Liver (tissue), 8 donors: ENCODE measurements at regions not wholly inside any gene's neighbourhood (a gene's known extent, or its start where the extent isn't known, plus 50 kb on each side); places are given as distances from the start of the nearest gene placed in this dataset.

Experiments used
- DNase-seq: peaks from one replicate; pipeline ENCODE4 v3.0.0-alpha.2; 2017; ENCODE audit warnings: low spot score
- H3K27ac ChIP-seq, 2 donors: one replicate each; pipeline ENCODE4 v1.7.0; 2013; ENCODE audit warnings: inconsistent platforms in 2 of 2, low read length in 2 of 2, control low read depth in 1 of 2, low read depth in 1 of 2, mild to moderate bottlenecking in 1 of 2
- H3K27me3 ChIP-seq, 4 donors: one replicate each; pipeline versions ENCODE4 v1.6.1 to v1.7.0; 2013; ENCODE audit warnings: low read length in 3 of 4, inconsistent platforms in 1 of 4, mild to moderate bottlenecking in 1 of 4, moderate library complexity in 1 of 4; ENCODE audit not compliant: control insufficient read depth in 4 of 4, insufficient read depth in 4 of 4
- H3K36me3 ChIP-seq, 4 donors: one replicate each; pipeline versions ENCODE4 v1.6.1 to v1.7.0; 2013; ENCODE audit warnings: low read length in 3 of 4, mild to moderate bottlenecking in 3 of 4, low read depth in 1 of 4, moderate library complexity in 1 of 4; ENCODE audit not compliant: control insufficient read depth in 4 of 4, insufficient read depth in 3 of 4
- H3K4me1 ChIP-seq, 4 donors: one replicate each; pipeline versions ENCODE4 v1.6.1 to v1.7.0; 2013; ENCODE audit warnings: low read length in 3 of 4, mild to moderate bottlenecking in 3 of 4, moderate library complexity in 1 of 4; ENCODE audit not compliant: control insufficient read depth in 4 of 4, insufficient read depth in 4 of 4
- H3K4me3 ChIP-seq, 3 donors: one replicate each; pipeline versions ENCODE4 v1.6.1 to v1.7.0; 2013; ENCODE audit warnings: low read length in 3 of 3, control low read depth in 1 of 3, low read depth in 1 of 3, mild to moderate bottlenecking in 1 of 3
- H3K9ac ChIP-seq, 2 donors: one replicate each; pipeline ENCODE4 v1.7.0; 2013; ENCODE audit warnings: low read length in 2 of 2, mild to moderate bottlenecking in 2 of 2, moderate library complexity in 2 of 2, control low read depth in 1 of 2, low read depth in 1 of 2
- H3K9me3 ChIP-seq, 4 donors: one replicate each; pipeline versions ENCODE4 v1.6.1 to v1.7.0; 2013; ENCODE audit warnings: low read length in 3 of 4; ENCODE audit not compliant: control insufficient read depth in 4 of 4
- ATF3 ChIP-seq: IDR thresholded peaks from 2 replicates; pipeline ENCODE4 v1.6.1; 2016; ENCODE audit warnings: antibody characterized with exemption
- CTCF ChIP-seq: fragments of 150-350 bp; IDR thresholded peaks from 2 replicates; pipeline ENCODE4 v1.5.1; 2017; ENCODE audit warnings: improper control_type of control experiment, low read depth, low read length; ENCODE audit not compliant: missing input control
- EGR1 ChIP-seq, 2 donors: IDR thresholded peaks; 2 replicates each; pipeline ENCODE4 v1.6.1; 2016 to 2018; ENCODE audit warnings: antibody characterized with exemption in 2 of 2, low read depth in 2 of 2
- FOXA1 ChIP-seq: IDR thresholded peaks from 2 replicates; pipeline ENCODE4 v1.6.1; 2016; ENCODE audit warnings: antibody characterized with exemption
- FOXA2 ChIP-seq: IDR thresholded peaks from 2 replicates; pipeline ENCODE4 v1.6.1; 2016; ENCODE audit warnings: antibody characterized with exemption
- GABPA ChIP-seq, 2 donors: IDR thresholded peaks in 1 of 2; conservative IDR thresholded peaks in 1 of 2; 2 replicates each; pipeline ENCODE4 v1.6.1; 2016; ENCODE audit warnings: antibody characterized with exemption in 2 of 2, mild to moderate bottlenecking in 1 of 2, moderate library complexity in 1 of 2
- HNF4A ChIP-seq, 2 donors: conservative IDR thresholded peaks; 2 replicates each; pipeline ENCODE4 v1.6.1; 2016; ENCODE audit warnings: antibody characterized with exemption in 2 of 2, mild to moderate bottlenecking in 2 of 2
- HNF4G ChIP-seq: IDR thresholded peaks from 2 replicates; pipeline ENCODE4 v1.6.1; 2016; ENCODE audit warnings: antibody characterized with exemption
- JUND ChIP-seq, 2 donors: IDR thresholded peaks; 2 replicates each; pipeline ENCODE4 v1.6.1; 2016; ENCODE audit warnings: antibody characterized with exemption in 2 of 2
- NR2F2 ChIP-seq: IDR thresholded peaks from 2 replicates; pipeline ENCODE4 v1.6.1; 2016; ENCODE audit warnings: antibody characterized with exemption
- RAD21 ChIP-seq, 2 donors: IDR thresholded peaks; 2 replicates each; pipeline ENCODE4 v1.6.1; 2016; ENCODE audit warnings: antibody characterized with exemption in 2 of 2, mild to moderate bottlenecking in 2 of 2
- RXRA ChIP-seq, 2 donors: IDR thresholded peaks; 2 replicates each; pipeline ENCODE4 v1.6.1; 2017 to 2018; ENCODE audit warnings: antibody characterized with exemption in 2 of 2, mild to moderate bottlenecking in 1 of 2
- SP1 ChIP-seq: IDR thresholded peaks from 2 replicates; pipeline ENCODE4 v1.6.1; 2018; ENCODE audit warnings: antibody characterized with exemption, mild to moderate bottlenecking
- TAF1 ChIP-seq: conservative IDR thresholded peaks from 2 replicates; pipeline ENCODE4 v1.6.1; 2016; ENCODE audit warnings: antibody characterized with exemption, mild to moderate bottlenecking
- YY1 ChIP-seq: IDR thresholded peaks from 2 replicates; pipeline ENCODE4 v1.6.1; 2016; ENCODE audit warnings: antibody characterized with exemption, mild to moderate bottlenecking
- ZBTB33 ChIP-seq: IDR thresholded peaks from 2 replicates; pipeline ENCODE4 v1.6.1; 2016; ENCODE audit warnings: antibody characterized with exemption
- WGBS: extraction: QIAGEN DNeasy Blood & Tissue Kit; methylation state at CpG from one replicate; pipeline ENCODE4 v1.1.7; 2013; 5-methylcytosine and 5-hydroxymethylcytosine counted together
- TF ChIP-seq, protein P1 (sequence below): IDR thresholded peaks from 2 replicates; pipeline ENCODE4 v1.6.1; 2016; ENCODE audit warnings: antibody characterized with exemption, mild to moderate bottlenecking
- donor health status: healthy.
- donor health status: healthy.
- donor health status: healthy.
- donor health status: healthy.
- donor health status: healthy.

- Histone ChIP-seq H3K9me3 (peaks cover 0 to 5% (median under 1%) of the 10 kb centered on the region in 4 donors), H3K4me3 (no peak overlapping the region), H3K9ac (no peak overlapping the region), H3K27me3 (peaks cover 0 to 5% (median 2%) of the 10 kb centered on the region in 4 donors), H3K27ac (no peak overlapping the region), H3K4me1 (no peaks in the 10 kb centered on the region), H3K36me3 (no peaks in the 10 kb centered on the region)
- TF ChIP-seq FOXA1 (no peak), HNF4G (no peak), EGR1 (IDR thresholded peaks at IDR 0.05; ENCODE audit: low read depth in 2 of 2) (no peak), RAD21 (IDR thresholded peaks at IDR 0.05) (no peak), NR2F2 (no peak), YY1 (no peak), FOXA2 (no peak), HNF4A (conservative IDR thresholded peaks at IDR 0.05) (no peak), RXRA (IDR thresholded peaks at IDR 0.05) (no peak), SP1 (no peak), GABPA (IDR thresholded peaks at IDR 0.05 in 1 of 2, conservative IDR thresholded peaks at IDR 0.05 in 1 of 2) (no peak), TAF1 (no peak), JUND (IDR thresholded peaks at IDR 0.05) (no peak), ATF3 (no peak), ZBTB33 (no peak), CTCF (no peak)
- TF ChIP-seq, protein P1, sequence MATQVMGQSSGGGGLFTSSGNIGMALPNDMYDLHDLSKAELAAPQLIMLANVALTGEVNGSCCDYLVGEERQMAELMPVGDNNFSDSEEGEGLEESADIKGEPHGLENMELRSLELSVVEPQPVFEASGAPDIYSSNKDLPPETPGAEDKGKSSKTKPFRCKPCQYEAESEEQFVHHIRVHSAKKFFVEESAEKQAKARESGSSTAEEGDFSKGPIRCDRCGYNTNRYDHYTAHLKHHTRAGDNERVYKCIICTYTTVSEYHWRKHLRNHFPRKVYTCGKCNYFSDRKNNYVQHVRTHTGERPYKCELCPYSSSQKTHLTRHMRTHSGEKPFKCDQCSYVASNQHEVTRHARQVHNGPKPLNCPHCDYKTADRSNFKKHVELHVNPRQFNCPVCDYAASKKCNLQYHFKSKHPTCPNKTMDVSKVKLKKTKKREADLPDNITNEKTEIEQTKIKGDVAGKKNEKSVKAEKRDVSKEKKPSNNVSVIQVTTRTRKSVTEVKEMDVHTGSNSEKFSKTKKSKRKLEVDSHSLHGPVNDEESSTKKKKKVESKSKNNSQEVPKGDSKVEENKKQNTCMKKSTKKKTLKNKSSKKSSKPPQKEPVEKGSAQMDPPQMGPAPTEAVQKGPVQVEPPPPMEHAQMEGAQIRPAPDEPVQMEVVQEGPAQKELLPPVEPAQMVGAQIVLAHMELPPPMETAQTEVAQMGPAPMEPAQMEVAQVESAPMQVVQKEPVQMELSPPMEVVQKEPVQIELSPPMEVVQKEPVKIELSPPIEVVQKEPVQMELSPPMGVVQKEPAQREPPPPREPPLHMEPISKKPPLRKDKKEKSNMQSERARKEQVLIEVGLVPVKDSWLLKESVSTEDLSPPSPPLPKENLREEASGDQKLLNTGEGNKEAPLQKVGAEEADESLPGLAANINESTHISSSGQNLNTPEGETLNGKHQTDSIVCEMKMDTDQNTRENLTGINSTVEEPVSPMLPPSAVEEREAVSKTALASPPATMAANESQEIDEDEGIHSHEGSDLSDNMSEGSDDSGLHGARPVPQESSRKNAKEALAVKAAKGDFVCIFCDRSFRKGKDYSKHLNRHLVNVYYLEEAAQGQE: no peak
- no peak for DNase-seq
- WGBS: 73% methylated on average over 3 of the region's 3 CpGs
Measured at GRCh38 chr6:44539701-44540355, 152.3 kb downstream of the CDC5L start.
